ENCODE measurements at regions not wholly inside any gene's neighbourhood (a gene's known extent, or its start where the extent isn't known, plus 50 kb on each side); places are given as distances from the start of the nearest gene placed in this dataset.

GRCh38 chr1:177444997-177445746 lies 274.4 kb downstream of the BRINP2 start:
- no peak overlapping the region for H3K27ac ChIP-seq
- peaks cover 15% of the 10 kb centered on the region for H3K4me1 ChIP-seq
- intact Hi-C loops (cut with DNase I): no loop called here
- H3K36me3 ChIP-seq: no peaks in the 10 kb centered on the region
- TF ChIP-seq POLR2A (IDR thresholded peaks at IDR 0.05) (no peak), POLR2AphosphoS5 (IDR thresholded peaks at IDR 0.05; ENCODE audit: insufficient read depth in 1 of 2, low read depth in 1 of 2) (no peak), CTCF (IDR thresholded peaks at IDR 0.05) (no peak)
- no peak for DNase-seq (ENCODE audit: extremely low spot score in 2 of 2)
- no peak overlapping the region for H3K4me3 ChIP-seq
- H3K27me3 ChIP-seq: no peaks in the 10 kb centered on the region
- H3K9me3 ChIP-seq: no peaks in the 10 kb centered on the region

- Histone ChIP-seq H3K36me3 (no peaks in the 10 kb centered on the region), H3K4me3 (no peak overlapping the region), H3K27me3 (no peaks in the 10 kb centered on the region), H3K9me3 (no peaks in the 10 kb centered on the region), H3K4me1 (no peaks in the 10 kb centered on the region), H3K27ac (no peak overlapping the region)
- intact Hi-C loops (cut with DNase I): no loop called here
- no peak for TF ChIP-seq POLR2AphosphoS5 (IDR thresholded peaks at IDR 0.05; ENCODE audit: insufficient read depth in 1 of 2, low read depth in 1 of 2)
- no peak for TF ChIP-seq CTCF (IDR thresholded peaks at IDR 0.05)
- no peak for TF ChIP-seq POLR2A (IDR thresholded peaks at IDR 0.05)
- DNase-seq (ENCODE audit: extremely low spot score in 2 of 2): no peak
Observed at GRCh38 chr1:177443003-177443402, 272.2 kb downstream of the BRINP2 start.

- Histone ChIP-seq H3K27me3 (no peaks in the 10 kb centered on the region), H3K27ac (no peak overlapping the region), H3K4me1 (no peaks in the 10 kb centered on the region), H3K36me3 (no peaks in the 10 kb centered on the region), H3K9me3 (no peaks in the 10 kb centered on the region), H3K4me3 (no peak overlapping the region)
- intact Hi-C loops (cut with DNase I): no loop called here
- TF ChIP-seq POLR2A (IDR thresholded peaks at IDR 0.05) (no peak), CTCF (IDR thresholded peaks at IDR 0.05) (no peak), POLR2AphosphoS5 (IDR thresholded peaks at IDR 0.05; ENCODE audit: insufficient read depth in 1 of 2, low read depth in 1 of 2) (no peak)
- DNase-seq (ENCODE audit: extremely low spot score in 2 of 2): no peak
Observed at GRCh38 chr1:177442584-177442983, 271.8 kb downstream of the BRINP2 start.

- Histone ChIP-seq H3K4me3 (no peak overlapping the region), H3K36me3 (no peaks in the 10 kb centered on the region), H3K9me3 (no peaks in the 10 kb centered on the region), H3K27ac (no peak overlapping the region), H3K4me1 (no peaks in the 10 kb centered on the region), H3K27me3 (no peaks in the 10 kb centered on the region)
- TF ChIP-seq POLR2AphosphoS5 (IDR thresholded peaks at IDR 0.05; ENCODE audit: insufficient read depth in 1 of 2, low read depth in 1 of 2): no peak
- intact Hi-C loops (cut with DNase I): no loop called here
- no peak for DNase-seq (ENCODE audit: extremely low spot score in 2 of 2)
Observed at GRCh38 chr1:177441281-177441680, 270.5 kb downstream of the BRINP2 start.

GRCh38 chr1:177440821-177441220 lies 270.1 kb downstream of the BRINP2 start:
- Histone ChIP-seq H3K36me3 (no peaks in the 10 kb centered on the region), H3K4me1 (no peaks in the 10 kb centered on the region), H3K27ac (no peak overlapping the region), H3K9me3 (no peaks in the 10 kb centered on the region), H3K4me3 (no peak overlapping the region), H3K27me3 (no peaks in the 10 kb centered on the region)
- no peak for TF ChIP-seq POLR2A (IDR thresholded peaks at IDR 0.05)
- TF ChIP-seq CTCF (IDR thresholded peaks at IDR 0.05): no peak
- no peak for TF ChIP-seq POLR2AphosphoS5 (IDR thresholded peaks at IDR 0.05; ENCODE audit: insufficient read depth in 1 of 2, low read depth in 1 of 2)
- intact Hi-C loops (cut with DNase I): no loop called here
- DNase-seq (ENCODE audit: extremely low spot score in 2 of 2): no peak
